ENCODE measurements at regions not wholly inside any gene's neighbourhood (a gene's known extent, or its start where the extent isn't known, plus 50 kb on each side); places are given as distances from the start of the nearest gene placed in this dataset.

DNA sequence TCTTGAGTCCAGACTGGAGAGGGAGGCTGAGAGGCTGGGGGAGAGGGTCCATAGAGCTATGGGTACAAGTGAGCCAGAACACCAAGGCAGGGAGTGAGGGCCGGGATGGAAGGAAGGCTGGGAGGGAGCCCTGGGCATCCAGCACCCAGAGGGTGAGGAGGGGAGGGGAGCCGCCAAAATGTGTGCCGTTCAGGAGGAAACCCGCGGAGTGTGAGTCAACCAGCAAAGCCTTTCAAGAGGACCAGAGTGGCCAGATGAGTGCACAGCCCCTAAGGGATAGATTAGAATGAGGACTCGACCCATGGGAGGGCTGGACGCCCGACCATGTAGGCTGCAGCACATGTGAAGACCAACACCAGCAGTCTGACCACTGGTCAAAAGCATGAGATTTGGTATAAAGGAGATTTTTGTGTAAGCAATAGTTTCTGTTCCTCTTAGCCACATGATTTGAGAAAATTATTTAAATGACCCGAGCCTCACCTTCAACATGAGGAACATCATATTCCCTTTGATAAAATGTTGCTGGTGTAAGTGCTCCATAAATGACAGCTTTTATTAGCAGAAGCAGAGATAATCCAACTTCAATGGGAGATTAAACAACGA is 179.7 kb upstream of the GRB10 start:
- H3K4me3 ChIP-seq (ENCODE audit: low read depth in 2 of 2, low read length in 1 of 2) = no peak overlapping the region
- no peaks in the 10 kb centered on the region for H3K36me3 ChIP-seq (replicated peaks in 1 of 2; ENCODE audit: control insufficient read depth in 1 of 2, insufficient read depth in 2 of 2, low read length in 1 of 2)
- H3K4me1 ChIP-seq (ENCODE audit: control insufficient read depth in 1 of 2, insufficient read depth in 2 of 2, low read depth in 1 of 2, low read length in 1 of 2) = 0 out of 4 replicates have a peak, but pooled peaks cover 0 to 5% of the 10 kb centered on the region in 2 experiments
- no peaks in the 10 kb centered on the region for H4K20me1 ChIP-seq (ENCODE audit: insufficient read depth)
- WGBS (ENCODE audit: low lambda C conversion rate) = 13% methylated on average over 10 of the region's 10 CpGs
- TF ChIP-seq NFIC (IDR thresholded peaks at IDR 0.05; ENCODE audit: borderline replicate concordance) = no peak
- no peak for TF ChIP-seq GATA2 (CRISPR knock-in tag; IDR thresholded peaks at IDR 0.05)
- TF ChIP-seq RXRA (IDR thresholded peaks at IDR 0.05; ENCODE audit: borderline replicate concordance, low read depth) = no peak
- TF ChIP-seq, protein P1, sequence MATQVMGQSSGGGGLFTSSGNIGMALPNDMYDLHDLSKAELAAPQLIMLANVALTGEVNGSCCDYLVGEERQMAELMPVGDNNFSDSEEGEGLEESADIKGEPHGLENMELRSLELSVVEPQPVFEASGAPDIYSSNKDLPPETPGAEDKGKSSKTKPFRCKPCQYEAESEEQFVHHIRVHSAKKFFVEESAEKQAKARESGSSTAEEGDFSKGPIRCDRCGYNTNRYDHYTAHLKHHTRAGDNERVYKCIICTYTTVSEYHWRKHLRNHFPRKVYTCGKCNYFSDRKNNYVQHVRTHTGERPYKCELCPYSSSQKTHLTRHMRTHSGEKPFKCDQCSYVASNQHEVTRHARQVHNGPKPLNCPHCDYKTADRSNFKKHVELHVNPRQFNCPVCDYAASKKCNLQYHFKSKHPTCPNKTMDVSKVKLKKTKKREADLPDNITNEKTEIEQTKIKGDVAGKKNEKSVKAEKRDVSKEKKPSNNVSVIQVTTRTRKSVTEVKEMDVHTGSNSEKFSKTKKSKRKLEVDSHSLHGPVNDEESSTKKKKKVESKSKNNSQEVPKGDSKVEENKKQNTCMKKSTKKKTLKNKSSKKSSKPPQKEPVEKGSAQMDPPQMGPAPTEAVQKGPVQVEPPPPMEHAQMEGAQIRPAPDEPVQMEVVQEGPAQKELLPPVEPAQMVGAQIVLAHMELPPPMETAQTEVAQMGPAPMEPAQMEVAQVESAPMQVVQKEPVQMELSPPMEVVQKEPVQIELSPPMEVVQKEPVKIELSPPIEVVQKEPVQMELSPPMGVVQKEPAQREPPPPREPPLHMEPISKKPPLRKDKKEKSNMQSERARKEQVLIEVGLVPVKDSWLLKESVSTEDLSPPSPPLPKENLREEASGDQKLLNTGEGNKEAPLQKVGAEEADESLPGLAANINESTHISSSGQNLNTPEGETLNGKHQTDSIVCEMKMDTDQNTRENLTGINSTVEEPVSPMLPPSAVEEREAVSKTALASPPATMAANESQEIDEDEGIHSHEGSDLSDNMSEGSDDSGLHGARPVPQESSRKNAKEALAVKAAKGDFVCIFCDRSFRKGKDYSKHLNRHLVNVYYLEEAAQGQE (IDR thresholded peaks at IDR 0.05; ENCODE audit: low read depth, low read length) = no peak
- no peak for TF ChIP-seq TEAD4 (IDR thresholded peaks at IDR 0.05; ENCODE audit: borderline replicate concordance, insufficient read depth)
- TF ChIP-seq EP300 (IDR thresholded peaks at IDR 0.05; ENCODE audit: borderline replicate concordance in 1 of 2, low read depth in 1 of 2, low read length in 1 of 2) = no peak
- no peak for TF ChIP-seq RAD21 (IDR thresholded peaks at IDR 0.05; ENCODE audit: low read length)
- no peak for TF ChIP-seq TCF12 (IDR thresholded peaks at IDR 0.05)
- TF ChIP-seq, protein P2, sequence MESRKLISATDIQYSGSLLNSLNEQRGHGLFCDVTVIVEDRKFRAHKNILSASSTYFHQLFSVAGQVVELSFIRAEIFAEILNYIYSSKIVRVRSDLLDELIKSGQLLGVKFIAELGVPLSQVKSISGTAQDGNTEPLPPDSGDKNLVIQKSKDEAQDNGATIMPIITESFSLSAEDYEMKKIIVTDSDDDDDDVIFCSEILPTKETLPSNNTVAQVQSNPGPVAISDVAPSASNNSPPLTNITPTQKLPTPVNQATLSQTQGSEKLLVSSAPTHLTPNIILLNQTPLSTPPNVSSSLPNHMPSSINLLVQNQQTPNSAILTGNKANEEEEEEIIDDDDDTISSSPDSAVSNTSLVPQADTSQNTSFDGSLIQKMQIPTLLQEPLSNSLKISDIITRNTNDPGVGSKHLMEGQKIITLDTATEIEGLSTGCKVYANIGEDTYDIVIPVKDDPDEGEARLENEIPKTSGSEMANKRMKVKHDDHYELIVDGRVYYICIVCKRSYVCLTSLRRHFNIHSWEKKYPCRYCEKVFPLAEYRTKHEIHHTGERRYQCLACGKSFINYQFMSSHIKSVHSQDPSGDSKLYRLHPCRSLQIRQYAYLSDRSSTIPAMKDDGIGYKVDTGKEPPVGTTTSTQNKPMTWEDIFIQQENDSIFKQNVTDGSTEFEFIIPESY (IDR thresholded peaks at IDR 0.05; ENCODE audit: borderline replicate concordance, low read depth) = no peak
- TF ChIP-seq, protein P3, sequence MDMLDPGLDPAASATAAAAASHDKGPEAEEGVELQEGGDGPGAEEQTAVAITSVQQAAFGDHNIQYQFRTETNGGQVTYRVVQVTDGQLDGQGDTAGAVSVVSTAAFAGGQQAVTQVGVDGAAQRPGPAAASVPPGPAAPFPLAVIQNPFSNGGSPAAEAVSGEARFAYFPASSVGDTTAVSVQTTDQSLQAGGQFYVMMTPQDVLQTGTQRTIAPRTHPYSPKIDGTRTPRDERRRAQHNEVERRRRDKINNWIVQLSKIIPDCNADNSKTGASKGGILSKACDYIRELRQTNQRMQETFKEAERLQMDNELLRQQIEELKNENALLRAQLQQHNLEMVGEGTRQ (IDR thresholded peaks at IDR 0.05; ENCODE audit: borderline replicate concordance, low read depth, low read length) = no peak
- TF ChIP-seq YY1 (IDR thresholded peaks at IDR 0.05; ENCODE audit: low read depth) = no peak
- no peak for TF ChIP-seq NRF1 (IDR thresholded peaks at IDR 0.05; ENCODE audit: low read depth, low read length)
- TF ChIP-seq, protein P4, sequence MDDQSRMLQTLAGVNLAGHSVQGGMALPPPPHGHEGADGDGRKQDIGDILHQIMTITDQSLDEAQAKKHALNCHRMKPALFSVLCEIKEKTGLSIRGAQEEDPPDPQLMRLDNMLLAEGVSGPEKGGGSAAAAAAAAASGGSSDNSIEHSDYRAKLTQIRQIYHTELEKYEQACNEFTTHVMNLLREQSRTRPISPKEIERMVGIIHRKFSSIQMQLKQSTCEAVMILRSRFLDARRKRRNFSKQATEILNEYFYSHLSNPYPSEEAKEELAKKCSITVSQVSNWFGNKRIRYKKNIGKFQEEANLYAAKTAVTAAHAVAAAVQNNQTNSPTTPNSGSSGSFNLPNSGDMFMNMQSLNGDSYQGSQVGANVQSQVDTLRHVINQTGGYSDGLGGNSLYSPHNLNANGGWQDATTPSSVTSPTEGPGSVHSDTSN (IDR thresholded peaks at IDR 0.05) = no peak
- no peak for TF ChIP-seq RCOR1 (IDR thresholded peaks at IDR 0.05; ENCODE audit: low read length)
- no peak for TF ChIP-seq FOXM1 (IDR thresholded peaks at IDR 0.05; ENCODE audit: low read depth)
- no peak for TF ChIP-seq SIN3A (IDR thresholded peaks at IDR 0.05; ENCODE audit: borderline replicate concordance, low read depth, low read length)
- TF ChIP-seq, protein P5, sequence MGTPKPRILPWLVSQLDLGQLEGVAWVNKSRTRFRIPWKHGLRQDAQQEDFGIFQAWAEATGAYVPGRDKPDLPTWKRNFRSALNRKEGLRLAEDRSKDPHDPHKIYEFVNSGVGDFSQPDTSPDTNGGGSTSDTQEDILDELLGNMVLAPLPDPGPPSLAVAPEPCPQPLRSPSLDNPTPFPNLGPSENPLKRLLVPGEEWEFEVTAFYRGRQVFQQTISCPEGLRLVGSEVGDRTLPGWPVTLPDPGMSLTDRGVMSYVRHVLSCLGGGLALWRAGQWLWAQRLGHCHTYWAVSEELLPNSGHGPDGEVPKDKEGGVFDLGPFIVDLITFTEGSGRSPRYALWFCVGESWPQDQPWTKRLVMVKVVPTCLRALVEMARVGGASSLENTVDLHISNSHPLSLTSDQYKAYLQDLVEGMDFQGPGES (IDR thresholded peaks at IDR 0.05; ENCODE audit: low read depth, low read length) = no peak
- no peak for TF ChIP-seq JUND (IDR thresholded peaks at IDR 0.05)
- no peak overlapping the region for H2AFZ ChIP-seq (ENCODE audit: low read depth)
- H3K27me3 ChIP-seq (ENCODE audit: insufficient read depth) = peaks cover 12% of the 10 kb centered on the region; the same call in 1 of the 2 replicates
- H3K9ac ChIP-seq = no peak overlapping the region
- H3K79me2 ChIP-seq (ENCODE audit: insufficient read depth) = no peaks in the 10 kb centered on the region
- no peak for DNase-seq
- no peaks in the 10 kb centered on the region for H3K9me2 ChIP-seq
- no peaks in the 10 kb centered on the region for H3K9me3 ChIP-seq
- CTCF ChIA-PET = no interaction called here
- H3F3A ChIP-seq (replicated peaks; ENCODE audit: insufficient read depth) = peaks cover 6% of the 10 kb centered on the region
- peak overlapping the region; percentile 4 for H3K4me2 ChIP-seq
- POLR2A ChIA-PET = no interaction called here
- H3K27ac ChIP-seq (ENCODE audit: low read depth in 2 of 2, low read length in 1 of 2) = no peak overlapping the region

Measured in SK-N-SH (cell line).